Inflammatory macrophage treated with lipopolysaccharide for 1 hour (primary cell): ENCODE measurements at regions not wholly inside any gene's neighbourhood (a gene's known extent, or its start where the extent isn't known, plus 50 kb on each side); places are given as distances from the start of the nearest gene placed in this dataset.
"Not testable (repeated sequence)": the region's sequence is repeated elsewhere in the genome, so short reads cannot be mapped to it uniquely, and the experiment has no call there.

ENCODE experiments used
- DNase-seq, 2 donors: peaks; one replicate each; pipeline ENCODE4 v3.0.0-alpha.2; 2020 to 2022

DNA sequence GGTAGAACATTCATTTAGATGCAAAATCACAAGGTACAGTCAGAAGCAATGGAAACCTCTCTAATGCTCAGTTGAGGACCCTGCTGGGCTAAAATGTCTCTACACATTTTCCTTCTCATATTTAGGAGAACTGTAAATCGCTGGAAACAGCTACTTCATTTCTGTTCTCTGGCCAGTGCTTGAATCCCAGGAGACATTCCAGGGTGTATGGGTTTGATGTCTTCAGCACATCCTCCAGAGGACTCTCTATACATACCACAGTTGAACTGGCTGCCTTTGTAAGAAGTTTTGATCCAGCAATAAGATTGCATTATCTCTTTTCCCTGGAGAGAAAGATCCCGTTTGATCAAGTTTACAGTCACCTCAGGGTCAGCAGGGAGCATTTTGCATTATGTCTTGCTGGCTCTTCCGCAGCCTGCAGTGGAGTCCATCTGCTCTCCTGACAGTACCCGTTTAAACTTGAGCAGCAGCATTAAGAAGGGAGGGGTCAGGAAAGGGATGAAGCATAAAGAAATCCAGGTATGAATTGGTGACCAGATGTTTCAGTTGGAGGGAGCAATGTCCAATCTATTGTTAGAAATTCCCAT, 676.0 kb downstream of the EPHA3 start:
- DNase-seq: no peak

DNA sequence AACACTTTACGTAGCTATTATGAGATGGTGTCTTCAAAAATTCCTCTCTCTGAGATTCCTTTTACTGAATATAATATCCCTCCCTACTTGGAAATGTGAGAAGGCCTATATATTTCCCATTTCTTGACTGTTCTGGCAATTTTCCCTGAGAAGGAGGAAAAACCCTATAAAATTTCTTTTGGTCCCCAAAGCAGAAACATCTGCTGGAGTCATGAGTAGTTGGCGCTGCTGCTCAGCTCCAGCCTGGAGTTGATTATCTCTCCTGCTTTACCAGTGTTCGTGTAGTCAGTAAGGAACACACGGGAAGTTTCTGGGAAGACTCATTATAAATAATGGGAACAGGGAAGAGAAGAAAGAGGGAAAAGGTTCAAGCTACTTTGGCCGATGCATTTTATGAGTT, 680.1 kb downstream of the EPHA3 start:
- DNase-seq: no peak

DNA sequence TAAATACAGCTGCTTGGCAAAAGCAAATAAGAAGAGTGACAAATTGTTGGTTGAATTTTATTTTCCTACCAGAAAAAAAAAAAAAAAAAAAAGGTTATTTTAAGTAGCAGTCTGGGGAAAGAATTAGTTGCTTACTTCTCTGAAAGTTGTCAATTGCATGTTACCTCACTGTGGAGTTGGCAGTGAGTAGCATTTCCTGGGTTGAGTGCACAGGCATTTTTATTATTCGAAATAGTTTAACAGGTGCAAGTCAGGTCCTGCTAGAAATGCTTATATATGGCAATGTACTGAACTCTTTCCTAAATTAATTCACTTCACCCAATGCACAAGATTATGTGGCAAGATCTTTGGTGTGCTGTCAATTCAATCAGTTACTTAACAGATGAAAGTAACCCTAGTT, 680.6 kb downstream of the EPHA3 start:
- no peak for DNase-seq

DNA sequence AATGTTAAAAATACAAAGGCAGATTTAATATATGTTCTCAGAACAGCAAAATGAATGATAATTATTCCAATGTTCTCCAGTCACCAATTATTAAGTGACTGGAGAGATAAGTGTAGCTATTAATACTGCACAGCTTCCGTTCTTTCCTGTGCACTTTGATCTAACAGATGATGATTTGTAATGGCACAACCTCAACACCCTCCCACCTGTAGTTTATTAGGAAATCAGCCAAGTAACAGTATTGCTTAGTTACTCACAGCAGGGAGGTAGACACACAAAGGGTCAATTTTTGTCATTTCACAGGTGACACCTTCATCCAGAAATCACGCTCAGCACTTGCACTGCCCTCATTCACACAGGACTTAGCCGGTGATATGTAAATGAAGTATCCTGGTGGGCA, 688.1 kb downstream of the EPHA3 start:
- no peak for DNase-seq

DNA sequence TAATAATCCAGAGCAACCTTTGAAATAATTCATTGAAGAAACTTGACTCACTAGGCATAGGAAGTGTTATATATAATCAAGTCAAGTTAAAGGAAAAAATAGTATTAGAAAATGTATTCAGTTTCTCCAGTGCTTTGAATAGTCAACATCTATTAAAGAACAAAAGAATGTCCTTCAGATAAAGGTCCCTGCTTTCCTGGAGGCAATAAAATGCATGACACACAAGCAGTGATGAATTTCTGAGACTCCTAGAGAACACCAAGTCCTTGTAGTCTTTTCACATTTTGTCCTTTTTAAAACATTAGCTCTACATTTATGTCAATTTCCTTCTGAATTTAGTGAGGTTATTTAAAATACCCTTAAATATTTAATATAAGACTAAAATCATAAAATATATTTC, 695.5 kb downstream of the EPHA3 start:
- DNase-seq: no peak

DNA sequence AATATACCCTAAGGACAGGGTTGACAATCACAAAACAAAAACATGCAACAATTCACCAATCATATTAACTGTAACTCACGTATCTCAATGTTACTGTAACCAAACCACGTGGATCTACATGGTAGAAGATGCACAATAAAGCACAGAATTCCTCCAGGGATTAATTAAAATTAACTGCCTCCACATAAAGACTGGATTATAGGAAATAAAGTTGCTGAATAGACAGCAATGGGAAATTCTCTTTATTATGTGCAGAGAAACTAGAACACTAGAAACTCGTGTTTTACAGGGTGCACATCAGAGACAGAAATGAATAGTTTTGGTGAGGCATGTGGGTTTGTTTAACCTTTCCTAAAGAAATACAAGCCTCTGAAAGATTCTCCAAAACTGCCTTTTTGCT, 696.3 kb downstream of the EPHA3 start:
- DNase-seq: no peak

DNA sequence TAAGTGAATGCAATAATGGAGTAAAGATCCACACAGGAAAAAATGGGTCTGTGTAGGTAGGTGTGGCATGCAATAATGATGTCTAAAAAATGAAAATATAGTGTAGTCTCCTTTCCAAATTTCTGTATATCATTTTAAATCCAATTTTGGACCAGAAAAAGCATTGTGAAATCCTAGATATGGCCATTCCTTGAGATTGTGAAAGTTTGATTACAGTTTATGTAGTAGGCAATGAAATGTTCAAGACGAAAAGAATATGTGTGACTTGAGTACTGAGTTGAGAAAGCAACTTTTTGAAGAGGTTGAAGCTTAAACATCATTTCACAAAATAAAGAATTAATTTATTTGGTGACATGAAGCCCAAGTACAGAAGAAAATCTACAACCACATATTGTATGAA, 698.7 kb downstream of the EPHA3 start:
- DNase-seq: no peak

DNA sequence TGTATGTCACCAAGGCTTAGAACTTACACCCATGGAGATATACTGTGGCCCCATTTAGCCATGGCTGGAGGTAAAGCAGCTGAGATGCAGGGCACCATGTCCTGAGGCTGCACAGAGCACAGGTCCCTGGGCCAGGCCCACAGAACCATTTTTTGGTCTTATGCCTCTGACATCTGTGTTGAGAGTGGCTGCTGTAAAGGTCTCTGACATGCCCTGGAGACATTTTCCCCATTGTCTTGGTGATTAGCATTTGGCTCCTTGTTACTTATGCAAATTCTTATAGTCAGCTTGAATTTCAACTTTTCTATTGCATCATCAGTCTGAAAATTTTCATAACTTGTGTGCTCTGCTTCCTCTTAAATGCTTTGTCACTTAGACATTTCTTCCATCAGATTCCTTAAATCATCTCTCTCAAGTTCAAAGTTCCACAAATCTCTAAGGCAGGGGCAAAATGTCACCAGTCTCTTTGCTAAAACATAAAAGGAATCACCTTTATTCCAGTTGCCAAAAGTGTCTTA, 701.3 kb downstream of the EPHA3 start:
- DNase-seq: no peak

DNA sequence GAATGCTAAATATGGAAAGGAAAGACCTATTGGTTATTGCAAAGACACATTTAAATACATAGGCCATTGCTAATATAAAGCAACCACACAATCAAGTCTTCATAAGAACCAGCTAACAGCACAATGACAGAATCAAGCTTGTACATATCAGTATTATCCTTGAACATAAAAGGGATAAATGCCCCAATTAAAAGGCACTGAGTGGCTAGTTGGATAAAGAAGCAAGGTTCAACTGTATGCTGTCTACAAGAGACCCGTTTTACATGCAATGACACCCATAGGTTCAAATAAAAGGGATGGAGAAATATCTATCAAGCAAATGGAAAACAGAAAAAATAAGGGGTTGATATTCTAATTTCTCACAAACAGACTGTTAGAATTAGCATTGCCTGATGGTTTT, 706.1 kb downstream of the EPHA3 start:
- no peak for DNase-seq

DNA sequence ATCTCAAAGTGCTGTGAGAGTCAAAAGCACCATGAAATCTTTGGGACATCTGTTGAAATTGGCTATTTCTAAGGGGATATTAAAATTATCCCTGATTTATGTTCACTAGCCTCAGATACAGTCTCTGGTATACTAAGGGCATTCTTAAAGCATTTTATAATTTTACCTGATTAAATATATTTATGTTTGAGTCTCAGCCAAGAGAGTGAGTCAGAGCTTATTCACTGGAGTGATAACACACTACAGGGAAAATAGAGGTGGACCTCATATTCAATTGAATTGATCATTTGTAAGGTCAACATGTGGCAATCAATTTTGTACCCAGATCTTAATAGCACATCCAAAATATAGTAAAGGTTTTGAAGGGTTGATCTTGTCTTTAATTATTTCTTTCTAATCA, 733.6 kb downstream of the EPHA3 start:
- no peak for DNase-seq

DNA sequence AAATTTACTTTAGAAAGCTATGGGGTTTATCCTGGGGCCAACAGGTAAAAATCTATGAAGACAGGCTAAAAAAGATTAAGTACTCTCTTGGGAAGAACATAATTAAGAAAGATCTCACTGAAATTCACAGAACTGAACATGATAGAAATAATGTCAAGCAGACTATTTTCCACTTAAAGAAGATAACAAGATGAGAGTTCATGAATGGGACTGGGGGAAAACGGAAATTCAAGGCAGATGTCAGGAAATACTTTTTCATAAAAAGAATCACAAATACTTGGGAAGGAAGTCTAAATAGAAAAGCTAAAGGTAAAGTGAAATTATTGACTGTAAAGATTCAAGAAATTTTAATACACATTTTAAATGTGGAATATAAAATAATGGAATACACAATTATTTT, 737.6 kb downstream of the EPHA3 start:
- DNase-seq: no peak

DNA sequence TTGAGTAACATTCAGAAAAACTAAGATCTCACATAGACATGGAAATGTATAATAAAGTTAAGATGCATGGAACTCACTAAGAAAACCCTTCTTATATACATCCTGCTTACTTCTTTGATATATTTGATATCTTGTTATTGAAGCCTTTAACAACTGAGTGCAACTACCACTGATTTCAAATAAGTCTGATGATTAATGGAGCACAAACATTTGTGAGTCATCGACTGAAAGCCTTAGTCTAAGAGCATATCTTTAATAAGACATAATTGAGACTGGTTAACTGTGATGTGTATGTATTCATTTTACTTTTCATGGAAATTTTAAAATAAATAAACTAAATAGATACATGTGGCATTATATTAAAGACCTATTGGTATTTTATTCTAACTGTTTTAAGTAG, 740.5 kb downstream of the EPHA3 start:
- DNase-seq: no peak

DNA sequence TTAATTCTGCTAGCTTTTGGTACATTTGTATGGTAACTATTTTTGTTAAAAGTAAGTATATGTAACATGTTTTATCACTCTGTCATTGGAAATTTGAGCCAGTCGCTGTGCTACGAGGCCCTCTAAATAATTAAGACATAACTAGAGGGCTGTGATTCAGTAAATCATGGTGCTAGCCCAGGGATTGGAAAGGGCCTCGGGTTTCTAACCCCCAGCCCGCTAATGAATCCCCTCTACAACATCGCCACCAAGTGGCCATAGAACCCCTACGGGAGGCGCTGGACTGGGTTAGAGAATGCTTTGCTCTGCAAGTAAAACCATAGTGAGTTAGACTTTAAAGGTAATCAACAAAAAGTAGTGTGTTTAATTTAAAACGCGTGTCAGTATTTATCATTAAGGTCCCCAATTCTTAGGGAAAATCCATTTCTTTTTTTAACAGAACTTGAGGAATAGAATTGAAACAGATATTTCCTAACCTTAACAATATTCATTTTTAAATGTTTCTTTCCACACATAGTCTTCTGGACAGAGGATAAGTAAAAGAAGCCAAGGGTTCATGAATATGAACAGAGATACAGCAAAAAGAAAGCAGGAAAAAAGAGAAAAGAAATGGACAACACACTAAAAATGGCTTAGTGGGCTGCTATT, 744.7 kb downstream of the EPHA3 start:
- no peak for DNase-seq

DNA sequence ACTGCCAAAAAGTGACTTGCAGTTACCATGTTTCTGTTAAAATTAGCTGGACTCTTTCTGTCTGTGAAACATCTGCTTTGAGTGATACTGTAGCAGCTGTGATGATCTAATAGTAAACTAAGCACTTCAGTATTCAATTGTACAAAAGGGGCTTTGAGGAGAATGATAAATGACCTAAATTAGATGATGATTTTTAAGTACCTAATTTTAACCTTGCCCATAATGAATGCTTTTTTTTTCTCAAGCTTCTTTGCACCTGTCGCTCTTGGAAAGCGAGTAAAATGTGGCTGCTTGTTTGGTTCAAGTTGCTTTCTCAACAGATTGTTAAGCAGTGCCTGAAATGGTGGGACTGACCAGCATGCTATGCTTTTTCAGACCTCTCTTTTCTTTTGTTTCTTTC, 752.3 kb downstream of the EPHA3 start:
- DNase-seq: no peak

DNA sequence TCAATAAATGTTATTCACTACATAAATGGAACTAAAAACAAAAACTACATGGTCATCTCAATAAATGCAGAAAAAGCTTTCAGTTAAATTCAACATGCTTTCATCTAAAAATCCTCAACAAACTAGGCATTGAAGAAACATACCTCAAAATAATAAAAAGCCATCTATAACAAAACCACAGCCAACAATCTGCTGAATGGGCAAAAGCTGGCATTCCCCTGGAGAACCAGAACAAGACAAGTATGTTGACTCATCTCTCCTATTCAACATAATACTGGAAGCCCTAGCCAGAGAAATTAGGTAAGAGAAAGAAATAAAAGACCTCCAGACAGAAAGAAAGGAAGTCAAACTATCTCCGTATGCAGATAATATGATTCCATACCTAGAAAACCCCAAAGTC, 759.9 kb downstream of the EPHA3 start:
- no peak for DNase-seq

DNA sequence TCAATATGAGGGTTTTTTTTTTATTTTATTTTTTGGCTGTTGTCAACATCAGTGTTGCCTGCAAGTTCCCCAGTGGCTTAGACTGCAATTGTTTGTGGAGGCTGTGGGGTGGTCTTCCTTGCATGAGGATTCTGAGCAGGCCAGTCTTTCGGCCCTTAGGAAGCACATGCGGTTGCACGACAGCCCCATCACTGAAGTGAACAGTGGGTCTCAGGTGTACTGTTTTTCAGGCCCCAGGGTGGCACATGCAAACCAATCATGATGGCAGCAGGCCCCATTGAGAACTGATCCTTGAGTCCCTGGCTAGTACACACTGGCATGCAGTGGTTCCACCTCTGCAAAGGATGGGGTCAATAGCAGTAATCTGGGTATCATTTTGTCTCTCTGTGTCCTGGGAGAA, 768.7 kb downstream of the EPHA3 start:
- DNase-seq: no peak

DNA sequence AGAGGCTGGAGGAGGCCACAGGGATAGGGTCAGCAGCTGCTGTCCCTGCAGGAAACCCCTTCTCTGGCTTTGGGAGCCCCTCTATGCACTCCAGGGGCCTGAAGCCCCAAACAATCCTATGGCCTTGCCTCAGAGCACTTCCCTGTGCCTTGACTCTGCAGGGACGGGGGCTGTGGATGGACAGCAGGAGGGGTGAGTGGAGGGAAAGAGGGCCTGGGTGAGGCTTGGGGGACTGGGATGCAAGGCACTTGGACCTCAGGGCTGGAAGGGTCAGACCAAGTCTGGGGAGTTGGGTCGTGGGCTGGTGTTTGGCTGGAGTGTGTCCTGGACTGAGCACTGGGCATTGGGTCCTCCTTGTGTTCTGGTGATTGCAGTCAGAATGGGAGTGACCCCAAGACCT, 769.8 kb downstream of the EPHA3 start:
- DNase-seq: no peak

DNA sequence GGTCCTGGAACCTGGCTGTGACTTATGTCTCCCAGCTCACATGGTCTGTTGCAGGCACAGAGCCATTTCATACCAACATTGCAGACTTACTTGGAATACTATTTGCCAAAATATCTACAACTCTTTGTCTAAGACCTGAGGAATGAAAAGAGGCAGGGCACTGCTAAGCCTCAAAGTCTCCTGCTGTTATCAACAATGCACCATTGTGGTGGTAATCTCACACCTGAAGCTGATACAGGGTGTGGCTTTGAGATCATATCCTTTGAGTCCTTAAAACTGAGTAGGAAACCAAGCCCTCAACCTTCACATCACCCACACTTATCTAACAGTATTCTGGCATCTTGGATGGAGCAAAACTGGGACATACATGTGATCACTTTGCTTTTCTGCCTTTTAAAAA, 782.0 kb downstream of the EPHA3 start:
- DNase-seq: no peak

DNA sequence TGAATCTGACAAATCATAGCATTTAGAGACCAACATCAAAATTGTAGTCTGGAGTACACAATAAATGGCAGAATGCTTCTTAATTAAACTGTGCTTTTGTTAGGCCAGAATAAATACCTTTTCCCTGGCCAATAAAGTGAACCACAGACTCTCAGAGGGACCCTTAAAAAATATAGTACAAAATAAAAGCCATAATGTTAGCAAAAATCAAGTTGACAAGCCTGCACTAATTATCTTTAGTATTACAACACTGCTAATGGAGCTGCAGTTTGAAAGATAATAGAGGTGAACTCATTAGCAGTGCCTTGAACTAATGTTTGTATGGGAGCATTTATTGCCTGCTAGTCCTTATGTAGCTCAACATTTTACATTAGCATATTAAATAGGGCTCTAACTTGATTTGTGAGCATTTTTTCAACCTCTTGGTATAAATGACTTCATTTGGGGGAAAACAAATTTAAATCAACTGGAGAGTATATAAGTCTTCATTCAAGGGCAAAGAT, 801.3 kb downstream of the EPHA3 start:
- DNase-seq: no peak

DNA sequence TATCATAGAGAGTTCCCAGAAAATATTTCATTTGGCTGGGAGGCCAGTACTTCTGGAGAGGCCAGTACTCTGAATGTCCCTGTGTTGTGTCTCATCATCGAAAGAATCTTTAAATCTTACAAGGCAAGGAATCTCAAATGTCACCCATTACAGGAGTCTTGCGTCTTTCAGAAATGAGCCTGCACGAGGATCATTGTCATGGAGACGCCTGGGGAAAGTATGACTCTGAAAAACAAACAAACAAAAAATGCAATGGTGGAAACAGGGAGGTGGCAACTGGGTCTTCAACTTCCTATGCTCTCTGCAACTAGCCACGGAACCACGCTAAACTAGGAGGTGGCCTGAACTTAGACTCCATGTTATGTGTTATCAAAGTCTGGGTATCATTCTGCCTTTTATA, 804.6 kb downstream of the EPHA3 start:
- no peak for DNase-seq

DNA sequence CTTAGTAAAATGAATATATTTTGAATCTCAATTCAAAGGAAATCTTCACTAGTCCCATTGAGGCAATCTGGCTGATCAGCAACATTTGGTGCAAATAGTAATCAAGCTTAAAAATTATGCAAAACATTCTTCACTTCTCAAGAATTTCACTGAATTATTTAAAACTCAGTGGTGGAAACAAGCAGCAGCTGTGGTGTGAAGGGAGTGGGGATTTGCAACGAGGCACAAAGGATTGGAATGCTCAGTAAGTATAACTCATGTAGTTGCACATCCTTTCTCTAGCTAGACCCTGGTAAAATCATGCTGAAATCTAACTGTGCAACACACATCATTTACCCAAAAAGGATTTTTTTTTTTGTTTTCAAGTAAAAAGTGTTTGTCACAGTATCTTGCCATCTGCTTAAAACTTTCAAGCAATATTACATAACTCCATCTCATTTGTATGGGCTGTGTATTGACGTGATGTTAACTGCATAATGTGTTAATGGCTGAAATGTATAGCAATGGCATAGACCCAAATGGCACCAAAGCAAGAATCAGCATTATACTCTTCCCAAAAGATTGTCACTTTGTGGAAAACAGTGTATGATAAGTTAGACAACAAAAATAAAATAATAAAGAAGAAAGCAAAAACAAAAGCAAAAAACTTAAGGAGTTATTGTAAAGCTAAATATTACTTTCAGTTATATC, 816.6 kb downstream of the EPHA3 start:
- DNase-seq: no peak

DNA sequence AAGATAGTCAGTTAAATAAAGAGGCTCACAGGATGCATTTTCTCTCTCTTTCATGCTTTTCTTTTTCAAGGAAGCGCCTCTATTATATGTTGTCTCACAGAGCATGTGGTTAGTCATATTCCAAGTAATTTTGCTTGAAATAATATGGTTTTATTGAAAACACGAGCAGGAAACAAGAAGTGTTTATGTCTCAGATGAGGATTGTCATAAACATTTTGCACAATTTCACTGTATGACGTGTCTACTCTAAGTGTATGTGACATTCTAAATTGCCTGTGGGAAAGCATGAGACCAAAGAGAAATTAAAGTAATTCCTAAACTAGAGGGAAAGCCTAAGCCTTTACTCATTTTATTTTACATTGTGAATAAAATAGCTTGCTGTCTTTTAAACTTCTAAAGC, 818.6 kb downstream of the EPHA3 start:
- DNase-seq: no peak

DNA sequence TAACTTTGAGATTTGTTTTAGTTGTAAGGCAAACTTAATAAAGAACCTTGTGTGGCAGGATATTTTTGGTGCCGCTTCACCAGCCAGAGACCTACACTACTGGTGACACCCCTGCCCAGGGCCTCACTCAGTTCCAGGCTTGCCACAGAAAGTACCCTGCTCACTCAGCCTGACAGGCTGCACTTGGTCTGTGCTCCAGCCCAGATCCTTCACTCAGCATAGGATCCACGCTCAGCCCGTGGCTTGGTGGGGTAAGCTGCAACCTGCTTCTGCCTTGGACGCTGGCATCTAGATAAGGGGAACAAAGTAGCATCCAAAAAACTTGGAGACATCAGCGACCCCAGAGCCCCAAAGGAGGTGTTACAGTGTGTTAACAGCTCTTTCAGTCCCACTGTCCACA, 825.5 kb downstream of the EPHA3 start:
- DNase-seq: no peak

DNA sequence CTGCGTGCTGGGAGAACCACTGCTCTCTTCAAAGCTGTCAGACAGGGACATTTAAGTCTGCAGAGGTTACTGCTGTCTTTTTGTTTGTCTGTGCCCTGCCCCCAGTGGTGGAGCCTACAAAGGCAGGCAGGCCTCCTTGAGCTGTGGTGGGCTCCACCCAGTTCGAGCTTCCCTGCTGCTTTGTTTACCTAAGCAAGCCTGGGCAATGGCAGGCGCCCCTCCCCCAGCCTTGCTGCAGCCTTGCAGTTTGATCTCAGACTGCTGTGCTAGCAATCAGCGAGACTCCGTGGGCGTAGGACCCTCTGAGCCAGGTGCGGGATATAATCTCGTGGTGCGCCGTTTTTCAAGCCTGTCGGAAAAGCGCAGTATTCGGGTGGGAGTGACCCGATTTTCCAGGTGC, 837.0 kb downstream of the EPHA3 start:
- not testable (repeated sequence) for DNase-seq
